Esophagus mucosa (tissue), 1 donor: ENCODE measurements at regions not wholly inside any gene's neighbourhood (a gene's known extent, or its start where the extent isn't known, plus 50 kb on each side); places are given as distances from the start of the nearest gene placed in this dataset.

ENCODE experiments used
- ATAC-seq: fragments of 200-7000 bp; cut with Tn5 transposase; one replicate; pipeline ENCODE4 v1.9.1; 2020
- donor health status: DM: yes; HTN: yes; CAD: no.

GRCh38 chr1:189431447-189431846 lies 1046.2 kb downstream of the BRINP3 start:
- ATAC-seq = no peak

- ATAC-seq = no peak
These were observed 1044.9 kb downstream of the BRINP3 start for GRCh38 chr1:189432753-189433152.

GRCh38 chr1:189434461-189434860 lies 1043.2 kb downstream of the BRINP3 start:
- ATAC-seq = no peak

- no peak for ATAC-seq
These were observed 1042.3 kb downstream of the BRINP3 start for GRCh38 chr1:189435398-189435797.

- no peak for ATAC-seq
These were observed 1038.9 kb downstream of the BRINP3 start for GRCh38 chr1:189438808-189439207.

- ATAC-seq = no peak
These were observed 1014.5 kb downstream of the BRINP3 start for GRCh38 chr1:189463166-189463565.

GRCh38 chr1:189496768-189497167 lies 980.9 kb downstream of the BRINP3 start:
- no peak for ATAC-seq

GRCh38 chr1:189499736-189500135 lies 977.9 kb downstream of the BRINP3 start:
- no peak for ATAC-seq

- ATAC-seq = no peak
These were observed 976.9 kb downstream of the BRINP3 start for GRCh38 chr1:189500778-189501177.

GRCh38 chr1:189510827-189511226 lies 966.8 kb downstream of the BRINP3 start:
- ATAC-seq = no peak

GRCh38 chr1:189513091-189513490 lies 964.6 kb downstream of the BRINP3 start:
- no peak for ATAC-seq

- no peak for ATAC-seq
These were observed 955.2 kb downstream of the BRINP3 start for GRCh38 chr1:189522441-189522840.

- no peak for ATAC-seq
These were observed 953.2 kb downstream of the BRINP3 start for GRCh38 chr1:189524501-189524900.

- no peak for ATAC-seq
These were observed 947.5 kb downstream of the BRINP3 start for GRCh38 chr1:189530162-189530561.

- ATAC-seq = no peak
These were observed 939.4 kb downstream of the BRINP3 start for GRCh38 chr1:189538271-189538670.

GRCh38 chr1:189550498-189550897 lies 927.2 kb downstream of the BRINP3 start:
- ATAC-seq = no peak

GRCh38 chr1:189563784-189564183 lies 913.9 kb downstream of the BRINP3 start:
- ATAC-seq = no peak

GRCh38 chr1:189567890-189568289 lies 909.8 kb downstream of the BRINP3 start:
- no peak for ATAC-seq

- ATAC-seq = no peak
These were observed 881.5 kb downstream of the BRINP3 start for GRCh38 chr1:189596197-189596596.

- no peak for ATAC-seq
These were observed 880.6 kb downstream of the BRINP3 start for GRCh38 chr1:189597083-189597482.

GRCh38 chr1:189605226-189605625 lies 872.4 kb downstream of the BRINP3 start:
- no peak for ATAC-seq

- ATAC-seq = no peak
These were observed 871.6 kb downstream of the BRINP3 start for GRCh38 chr1:189606047-189606446.

- no peak for ATAC-seq
These were observed 870.7 kb downstream of the BRINP3 start for GRCh38 chr1:189606795-189607476.

GRCh38 chr1:189607477-189608096 lies 870.1 kb downstream of the BRINP3 start:
- no peak for ATAC-seq

GRCh38 chr1:189609167-189609566 lies 868.5 kb downstream of the BRINP3 start:
- no peak for ATAC-seq
